ENCODE measurements at regions not wholly inside any gene's neighbourhood (a gene's known extent, or its start where the extent isn't known, plus 50 kb on each side); places are given as distances from the start of the nearest gene placed in this dataset.

GRCh38 chr3:65114041-65114440 is 426.2 kb upstream of the ADAMTS9 start:
- Histone ChIP-seq H3K4me3 (ENCODE audit: low read length) (no peak overlapping the region), H3K27ac (ENCODE audit: low read length) (no peak overlapping the region)
- DNase-seq: no peak

DNA sequence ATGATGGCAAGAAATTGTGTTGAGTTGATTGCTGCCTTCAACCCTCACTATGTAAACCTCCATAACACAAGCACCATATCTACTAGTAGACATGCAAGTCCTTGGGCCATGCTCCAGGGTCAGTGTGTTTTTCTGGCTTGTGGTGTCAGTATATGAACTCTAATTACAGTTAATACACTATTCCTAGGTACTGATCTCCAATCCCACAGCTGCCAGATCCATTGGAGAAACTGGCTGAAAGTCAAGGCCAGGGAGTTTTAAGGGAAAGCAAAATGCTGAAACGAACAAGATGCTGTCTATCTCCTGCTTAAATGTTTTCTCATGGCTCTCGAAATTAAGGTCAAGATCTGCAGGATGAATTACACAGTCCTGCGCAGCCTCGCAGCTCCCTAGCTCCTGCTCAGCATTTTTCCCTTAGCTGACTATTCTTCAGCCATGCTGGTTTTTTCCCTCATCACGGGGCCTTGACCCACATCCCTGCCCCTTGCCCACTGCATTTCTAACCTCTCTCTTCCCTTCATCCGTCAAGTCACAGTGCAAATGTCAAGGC is 425.0 kb upstream of the ADAMTS9 start:
- Histone ChIP-seq H3K9me3 (ENCODE audit: control insufficient read depth, low read depth, low read length) (no peaks in the 10 kb centered on the region), H3K4me1 (ENCODE audit: control insufficient read depth, insufficient read depth, low read length) (no peaks in the 10 kb centered on the region), H3K27me3 (ENCODE audit: control insufficient read depth, insufficient read depth, low read length) (peaks cover under 1% of the 10 kb centered on the region), H3K27ac (ENCODE audit: low read length) (no peak overlapping the region), H3K4me3 (ENCODE audit: low read length) (no peak overlapping the region), H3K36me3 (ENCODE audit: control insufficient read depth, insufficient read depth, low read length) (no peaks in the 10 kb centered on the region)
- 93% methylated on average over 3 of the region's 6 CpGs for WGBS (ENCODE audit: insufficient coverage, low lambda C conversion rate)
- no peak for DNase-seq

More at GRCh38 chr3:65114041-65114440, 426.2 kb upstream of the ADAMTS9 start:
- Histone ChIP-seq H3K4me1 (ENCODE audit: control insufficient read depth, insufficient read depth, low read length) (no peaks in the 10 kb centered on the region), H3K27me3 (ENCODE audit: control insufficient read depth, insufficient read depth, low read length) (peaks cover 3% of the 10 kb centered on the region), H3K36me3 (ENCODE audit: control insufficient read depth, insufficient read depth, low read length) (no peaks in the 10 kb centered on the region), H3K9me3 (ENCODE audit: control insufficient read depth, low read depth, low read length) (no peaks in the 10 kb centered on the region)

DNA sequence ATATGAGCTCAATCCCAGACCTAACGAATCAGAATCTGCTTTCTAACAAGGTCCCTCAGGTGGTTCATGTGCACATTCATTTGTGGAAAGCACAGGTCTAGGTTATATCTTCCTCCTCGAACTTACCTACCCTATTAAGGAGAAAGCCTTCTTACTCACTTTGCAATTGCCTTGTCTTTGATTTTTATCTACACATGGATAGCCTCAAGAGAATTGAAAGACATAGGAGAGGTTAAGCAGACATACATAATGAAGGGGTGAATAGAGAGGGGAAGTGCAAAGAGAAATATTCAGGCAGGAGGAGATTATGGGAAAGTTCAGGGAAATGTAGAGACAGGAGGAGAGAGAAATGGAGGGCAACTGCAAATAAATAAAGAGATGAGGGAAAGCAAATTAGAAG is 422.9 kb upstream of the ADAMTS9 start:
- Histone ChIP-seq H3K36me3 (ENCODE audit: control insufficient read depth, insufficient read depth, low read length) (no peaks in the 10 kb centered on the region), H3K4me1 (ENCODE audit: control insufficient read depth, insufficient read depth, low read length) (no peaks in the 10 kb centered on the region), H3K27me3 (ENCODE audit: control insufficient read depth, insufficient read depth, low read length) (peaks cover 4% of the 10 kb centered on the region), H3K27ac (ENCODE audit: low read length) (no peak overlapping the region), H3K9me3 (ENCODE audit: control insufficient read depth, low read depth, low read length) (no peaks in the 10 kb centered on the region), H3K4me3 (ENCODE audit: low read length) (no peak overlapping the region)
- no peak for DNase-seq
- no CpG with 5 or more reads among the region's 2 CpGs for WGBS (ENCODE audit: insufficient coverage, low lambda C conversion rate)

DNA sequence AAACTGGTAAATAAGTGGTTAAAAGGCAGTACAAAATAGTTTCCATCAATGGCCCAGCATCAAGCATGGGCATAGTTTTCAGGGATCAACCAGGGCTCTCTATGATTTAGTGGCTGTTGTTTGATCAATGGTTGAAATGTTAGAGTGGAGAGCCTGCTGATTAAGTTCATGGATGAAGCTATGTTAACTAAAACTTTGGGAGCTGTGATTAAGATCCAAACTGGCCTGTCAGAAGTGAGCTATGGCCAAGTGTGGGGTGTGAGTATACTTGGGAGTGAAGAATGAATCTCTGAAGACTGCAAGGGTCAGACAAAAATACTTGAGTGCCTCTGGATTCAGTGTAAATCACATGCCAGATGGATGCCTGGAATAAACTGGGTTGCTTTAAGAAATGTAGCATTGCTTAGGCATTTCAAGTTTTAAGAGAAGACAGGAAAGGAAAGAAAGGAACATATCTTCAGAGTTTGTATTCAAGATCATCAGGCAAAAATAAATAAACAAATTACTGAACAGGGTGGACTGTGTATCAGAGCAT is 422.2 kb upstream of the ADAMTS9 start:
- peaks cover 4% of the 10 kb centered on the region for H3K27me3 ChIP-seq (ENCODE audit: control insufficient read depth, insufficient read depth, low read length)
- no peaks in the 10 kb centered on the region for H3K4me1 ChIP-seq (ENCODE audit: control insufficient read depth, insufficient read depth, low read length)
- no peak for DNase-seq
- H3K4me3 ChIP-seq (ENCODE audit: low read length): no peak overlapping the region
- no peak overlapping the region for H3K27ac ChIP-seq (ENCODE audit: low read length)
- H3K9me3 ChIP-seq (ENCODE audit: control insufficient read depth, low read depth, low read length): no peaks in the 10 kb centered on the region
- H3K36me3 ChIP-seq (ENCODE audit: control insufficient read depth, insufficient read depth, low read length): no peaks in the 10 kb centered on the region

- no peaks in the 10 kb centered on the region for H3K9me3 ChIP-seq (ENCODE audit: control insufficient read depth, low read depth, low read length)
- no CpG with 5 or more reads among the region's 5 CpGs for WGBS (ENCODE audit: insufficient coverage, low lambda C conversion rate)
- no peak overlapping the region for H3K27ac ChIP-seq (ENCODE audit: low read length)
- no peaks in the 10 kb centered on the region for H3K4me1 ChIP-seq (ENCODE audit: control insufficient read depth, insufficient read depth, low read length)
- H3K27me3 ChIP-seq (ENCODE audit: control insufficient read depth, insufficient read depth, low read length): peaks cover 4% of the 10 kb centered on the region
- no peak for DNase-seq
- no peak overlapping the region for H3K4me3 ChIP-seq (ENCODE audit: low read length)
- no peaks in the 10 kb centered on the region for H3K36me3 ChIP-seq (ENCODE audit: control insufficient read depth, insufficient read depth, low read length)
These were observed 419.4 kb upstream of the ADAMTS9 start for GRCh38 chr3:65107174-65107573.

GRCh38 chr3:65101450-65101849 is 413.6 kb upstream of the ADAMTS9 start:
- H3K4me1 ChIP-seq (ENCODE audit: control insufficient read depth, insufficient read depth, low read length): no peaks in the 10 kb centered on the region
- no CpG with 5 or more reads among the region's 1 CpG for WGBS (ENCODE audit: insufficient coverage, low lambda C conversion rate)

DNA sequence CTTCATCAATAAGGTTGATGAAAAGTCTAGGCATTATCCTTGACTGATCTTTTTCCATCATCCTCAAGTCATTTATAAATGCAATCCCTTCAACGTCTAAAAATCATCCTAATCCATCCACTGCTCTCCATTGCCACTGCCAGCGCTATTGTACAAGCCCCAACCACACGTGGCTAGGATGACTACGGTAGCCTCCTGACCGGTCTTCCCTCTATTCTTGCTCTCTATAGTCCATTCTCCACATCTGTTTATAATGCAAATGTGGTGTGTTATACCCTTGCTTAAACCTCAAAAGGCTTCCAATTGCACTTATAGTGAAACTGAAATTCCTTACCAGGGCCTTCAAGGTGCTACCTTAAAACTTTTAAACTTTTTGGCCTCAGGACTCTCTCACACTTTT is 410.6 kb upstream of the ADAMTS9 start:
- no peak for DNase-seq
- H3K4me3 ChIP-seq (ENCODE audit: low read length): no peak overlapping the region
- no CpG with 5 or more reads among the region's 5 CpGs for WGBS (ENCODE audit: insufficient coverage, low lambda C conversion rate)

More at GRCh38 chr3:65101450-65101849, 413.6 kb upstream of the ADAMTS9 start:
- no peak overlapping the region for H3K4me3 ChIP-seq (ENCODE audit: low read length)
- H3K27ac ChIP-seq (ENCODE audit: low read length): no peak overlapping the region
- no peaks in the 10 kb centered on the region for H3K27me3 ChIP-seq (ENCODE audit: control insufficient read depth, insufficient read depth, low read length)
- H3K36me3 ChIP-seq (ENCODE audit: control insufficient read depth, insufficient read depth, low read length): no peaks in the 10 kb centered on the region
- no peak for DNase-seq
- no peaks in the 10 kb centered on the region for H3K9me3 ChIP-seq (ENCODE audit: control insufficient read depth, low read depth, low read length)

GRCh38 chr3:65096110-65096745 is 408.4 kb upstream of the ADAMTS9 start:
- Histone ChIP-seq H3K27me3 (ENCODE audit: control insufficient read depth, insufficient read depth, low read length) (no peaks in the 10 kb centered on the region), H3K9me3 (ENCODE audit: control insufficient read depth, low read depth, low read length) (no peaks in the 10 kb centered on the region), H3K4me1 (ENCODE audit: control insufficient read depth, insufficient read depth, low read length) (no peaks in the 10 kb centered on the region), H3K36me3 (ENCODE audit: control insufficient read depth, insufficient read depth, low read length) (no peaks in the 10 kb centered on the region), H3K27ac (ENCODE audit: low read length) (no peak overlapping the region), H3K4me3 (ENCODE audit: low read length) (no peak overlapping the region)
- DNase-seq: no peak
- 100% methylated on average over 1 of the region's 4 CpGs for WGBS (ENCODE audit: insufficient coverage, low lambda C conversion rate)

More for the DNA sequence above, 410.6 kb upstream of the ADAMTS9 start:
- no peaks in the 10 kb centered on the region for H3K9me3 ChIP-seq (ENCODE audit: control insufficient read depth, low read depth, low read length)
- no peaks in the 10 kb centered on the region for H3K27me3 ChIP-seq (ENCODE audit: control insufficient read depth, insufficient read depth, low read length)
- no peak overlapping the region for H3K27ac ChIP-seq (ENCODE audit: low read length)
- no peaks in the 10 kb centered on the region for H3K36me3 ChIP-seq (ENCODE audit: control insufficient read depth, insufficient read depth, low read length)
- H3K4me1 ChIP-seq (ENCODE audit: control insufficient read depth, insufficient read depth, low read length): no peaks in the 10 kb centered on the region

- Histone ChIP-seq H3K36me3 (ENCODE audit: control insufficient read depth, insufficient read depth, low read length) (no peaks in the 10 kb centered on the region), H3K27ac (ENCODE audit: low read length) (no peak overlapping the region), H3K27me3 (ENCODE audit: control insufficient read depth, insufficient read depth, low read length) (no peaks in the 10 kb centered on the region), H3K9me3 (ENCODE audit: control insufficient read depth, low read depth, low read length) (no peaks in the 10 kb centered on the region), H3K4me3 (ENCODE audit: low read length) (no peak overlapping the region), H3K4me1 (ENCODE audit: control insufficient read depth, insufficient read depth, low read length) (no peaks in the 10 kb centered on the region)
- DNase-seq: no peak
These were observed 406.9 kb upstream of the ADAMTS9 start for GRCh38 chr3:65094723-65095122.

- no peak for DNase-seq
- Histone ChIP-seq H3K4me3 (ENCODE audit: low read length) (no peak overlapping the region), H3K9me3 (ENCODE audit: control insufficient read depth, low read depth, low read length) (no peaks in the 10 kb centered on the region), H3K36me3 (ENCODE audit: control insufficient read depth, insufficient read depth, low read length) (no peaks in the 10 kb centered on the region), H3K27ac (ENCODE audit: low read length) (no peak overlapping the region), H3K4me1 (ENCODE audit: control insufficient read depth, insufficient read depth, low read length) (no peaks in the 10 kb centered on the region), H3K27me3 (ENCODE audit: control insufficient read depth, insufficient read depth, low read length) (no peaks in the 10 kb centered on the region)
- 57% methylated on average over 1 of the region's 3 CpGs for WGBS (ENCODE audit: insufficient coverage, low lambda C conversion rate)
These were observed 405.8 kb upstream of the ADAMTS9 start for GRCh38 chr3:65093641-65094040.

DNA sequence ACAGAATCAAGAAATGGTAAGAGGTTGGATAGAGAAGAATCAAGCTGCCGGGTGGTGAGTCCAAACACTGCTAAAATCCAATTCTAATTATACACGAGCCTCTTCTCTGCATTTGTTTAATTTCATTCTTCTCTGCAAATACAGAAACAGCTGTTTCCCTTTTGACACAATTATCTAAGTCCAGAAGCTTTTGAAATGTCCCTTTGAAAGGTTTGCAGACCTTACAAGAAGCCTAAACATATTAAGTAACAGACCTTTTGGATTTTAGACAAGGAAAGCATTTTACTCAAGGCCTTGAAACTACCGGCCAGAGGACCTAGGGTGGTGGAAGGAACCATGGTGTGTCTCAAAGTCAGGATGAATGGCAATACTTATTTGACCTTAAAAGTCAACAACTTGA is 403.8 kb upstream of the ADAMTS9 start:
- Histone ChIP-seq H3K4me3 (ENCODE audit: low read length) (no peak overlapping the region), H3K27me3 (ENCODE audit: control insufficient read depth, insufficient read depth, low read length) (no peaks in the 10 kb centered on the region), H3K27ac (ENCODE audit: low read length) (no peak overlapping the region), H3K36me3 (ENCODE audit: control insufficient read depth, insufficient read depth, low read length) (no peaks in the 10 kb centered on the region), H3K9me3 (ENCODE audit: control insufficient read depth, low read depth, low read length) (no peaks in the 10 kb centered on the region), H3K4me1 (ENCODE audit: control insufficient read depth, insufficient read depth, low read length) (no peaks in the 10 kb centered on the region)
- no peak for DNase-seq
- WGBS (ENCODE audit: insufficient coverage, low lambda C conversion rate): 44% methylated on average over 1 of the region's 3 CpGs
